Erythroblast (primary cell): ENCODE measurements at regions not wholly inside any gene's neighbourhood (a gene's known extent, or its start where the extent isn't known, plus 50 kb on each side); places are given as distances from the start of the nearest gene placed in this dataset.

Source experiments
- GATA1 ChIP-seq: IDR thresholded peaks from 2 replicates; pipeline ENCODE4 v1.6.1; 2011; ENCODE audit warnings: low read depth, mild to moderate bottlenecking, control low read depth, low read length, moderate library complexity
- POLR2A ChIP-seq: IDR thresholded peaks from 2 replicates; pipeline ENCODE4 v1.6.1; 2011; ENCODE audit warnings: mild to moderate bottlenecking, low read length

GRCh38 chr17:13957636-13958035, 111.7 kb upstream of the COX10 start:
- TF ChIP-seq POLR2A: no peak
- no peak for TF ChIP-seq GATA1
